ENCODE measurements at regions not wholly inside any gene's neighbourhood (a gene's known extent, or its start where the extent isn't known, plus 50 kb on each side); places are given as distances from the start of the nearest gene placed in this dataset.

DNA sequence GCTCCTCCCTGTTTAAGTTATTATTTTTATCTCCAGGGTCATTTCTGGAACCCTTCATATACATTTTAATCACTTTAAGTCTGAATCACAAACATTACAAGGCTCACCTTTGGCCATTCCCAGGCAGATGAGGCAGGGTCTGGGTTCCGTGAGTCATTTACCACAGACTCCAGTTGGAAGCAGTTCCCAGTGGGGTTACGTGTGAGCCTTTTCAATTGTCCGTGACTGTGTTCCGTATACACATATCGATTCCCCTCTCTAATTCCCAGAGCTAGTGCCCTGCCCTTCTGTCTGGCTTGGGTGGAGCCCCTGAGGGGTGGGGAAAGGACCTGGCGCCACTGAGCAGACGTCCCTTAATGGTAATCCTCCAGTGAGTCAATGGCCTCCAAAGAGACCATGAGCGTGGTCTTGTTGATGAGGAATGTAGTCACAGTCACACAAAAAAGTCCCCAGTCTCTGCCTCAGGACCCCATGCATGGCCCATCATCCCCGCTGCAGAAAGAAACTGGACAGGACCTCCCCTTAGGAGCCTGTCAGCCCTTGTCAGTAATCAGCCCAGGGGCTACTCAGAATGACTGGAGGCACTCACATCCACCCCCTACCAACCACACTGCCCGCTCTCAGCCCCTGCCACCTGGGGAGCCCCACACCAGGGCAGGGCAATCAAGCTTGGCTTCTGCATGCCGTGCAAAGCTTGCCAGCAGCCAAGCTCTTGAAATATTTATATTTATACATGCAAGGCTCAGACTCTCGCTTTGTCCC, 144.4 kb downstream of the ZIC5 start:
- no peak for DNase-seq (ENCODE audit: low read depth)

DNA sequence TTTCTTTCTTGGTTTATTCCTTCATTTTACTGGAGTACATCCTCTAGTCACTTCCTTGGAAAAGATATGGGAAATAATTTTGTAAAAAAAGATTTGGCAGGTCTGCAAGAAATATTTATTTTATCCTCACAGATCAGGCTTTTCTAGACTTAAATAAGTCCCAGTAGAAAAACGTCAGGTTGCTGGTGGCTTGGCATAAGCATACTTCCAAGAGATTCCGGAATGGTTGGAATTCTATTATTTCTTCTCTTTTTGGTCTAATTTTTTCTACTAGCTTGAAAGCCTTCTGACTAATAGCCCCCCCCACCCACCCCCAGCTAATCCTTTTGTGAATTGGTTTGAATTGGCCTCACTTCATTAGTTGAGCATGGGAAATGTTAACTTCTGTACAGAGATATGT, 147.6 kb downstream of the ZIC5 start:
- no peak for DNase-seq (ENCODE audit: low read depth)

- no peak for DNase-seq (ENCODE audit: low read depth)
These were observed 148.7 kb downstream of the ZIC5 start for GRCh38 chr13:99822820-99823219.

DNA sequence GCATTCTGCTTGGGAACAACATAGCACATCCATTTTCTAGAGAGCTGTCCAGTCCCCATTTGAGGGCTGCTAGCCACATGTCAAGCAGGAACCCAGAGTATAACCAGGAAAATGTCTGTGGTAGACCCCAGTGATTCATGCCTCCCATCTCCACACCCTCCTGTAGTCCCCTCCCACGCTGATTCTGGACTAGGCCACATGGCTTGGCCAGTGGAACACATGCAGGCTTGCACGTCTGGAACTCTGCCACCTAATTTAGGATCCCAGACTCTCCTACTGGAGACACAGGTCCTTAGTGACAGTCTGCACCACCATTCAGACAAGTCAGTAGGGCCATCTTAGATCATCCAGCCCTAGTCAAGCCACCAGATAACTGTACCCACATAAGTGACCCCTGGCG, 149.8 kb downstream of the ZIC5 start:
- DNase-seq (ENCODE audit: low read depth), result no peak

GRCh38 chr13:99819967-99820366, 151.6 kb downstream of the ZIC5 start:
- no peak for DNase-seq (ENCODE audit: low read depth)

DNA sequence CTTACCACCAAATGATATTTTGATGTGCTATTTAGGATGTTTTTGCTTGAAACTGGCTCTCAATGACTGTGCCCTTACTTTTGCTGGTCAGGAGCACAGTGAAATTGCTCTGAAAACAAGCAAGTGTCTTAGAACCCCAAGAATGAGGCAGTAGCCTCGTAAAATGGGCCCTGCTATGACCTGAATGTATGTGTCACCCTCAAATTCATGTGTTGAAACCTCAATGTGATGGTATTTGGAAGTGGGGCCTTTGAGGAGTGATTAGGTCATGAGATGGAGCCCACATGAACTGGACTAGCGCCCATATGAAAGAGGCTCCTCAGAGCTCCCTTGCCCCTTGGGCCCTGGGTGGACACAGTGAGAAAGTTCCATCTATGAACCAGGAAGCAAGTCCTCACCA, 155.2 kb downstream of the ZIC5 start:
- DNase-seq (ENCODE audit: low read depth), result no peak

DNA sequence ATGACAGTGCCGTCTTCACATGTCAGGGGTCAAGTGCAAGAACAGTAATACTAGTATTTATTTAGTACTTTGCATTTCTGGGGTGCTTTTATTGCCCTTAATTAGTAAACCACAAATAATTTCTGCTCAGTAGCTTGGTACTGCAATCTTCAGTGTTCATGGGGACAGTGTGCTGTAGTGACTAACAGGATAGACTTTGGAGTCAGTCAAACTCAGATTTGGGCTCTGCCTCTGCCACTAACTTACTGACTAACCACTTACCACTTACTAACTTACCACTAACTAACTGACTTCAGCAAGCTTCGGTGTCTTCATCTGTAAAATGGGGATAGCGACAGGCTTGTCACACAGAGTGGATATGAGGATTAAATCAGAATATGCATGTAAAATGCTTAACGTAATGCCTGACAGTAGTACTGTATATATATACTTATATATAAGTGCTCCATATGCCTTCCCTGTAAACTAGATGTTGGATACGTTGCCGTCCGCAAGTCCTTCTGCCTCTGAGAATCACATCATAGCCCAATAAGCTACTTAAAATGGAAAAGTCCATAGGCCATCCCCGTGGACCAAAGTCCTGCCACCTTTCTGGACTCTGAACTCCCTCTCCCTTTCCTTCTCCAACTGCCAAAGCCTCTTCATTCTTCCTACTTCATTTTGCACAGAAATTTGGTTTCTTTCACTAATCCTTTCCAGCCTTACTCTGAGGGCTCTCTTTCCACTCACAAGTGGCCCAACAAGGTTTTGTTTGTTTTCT, 158.1 kb downstream of the ZIC5 start:
- no peak for DNase-seq (ENCODE audit: low read depth)

- peak; percentile 43 for DNase-seq (ENCODE audit: low read depth)
These were observed 158.9 kb downstream of the ZIC5 start for GRCh38 chr13:99812625-99813024.

DNA sequence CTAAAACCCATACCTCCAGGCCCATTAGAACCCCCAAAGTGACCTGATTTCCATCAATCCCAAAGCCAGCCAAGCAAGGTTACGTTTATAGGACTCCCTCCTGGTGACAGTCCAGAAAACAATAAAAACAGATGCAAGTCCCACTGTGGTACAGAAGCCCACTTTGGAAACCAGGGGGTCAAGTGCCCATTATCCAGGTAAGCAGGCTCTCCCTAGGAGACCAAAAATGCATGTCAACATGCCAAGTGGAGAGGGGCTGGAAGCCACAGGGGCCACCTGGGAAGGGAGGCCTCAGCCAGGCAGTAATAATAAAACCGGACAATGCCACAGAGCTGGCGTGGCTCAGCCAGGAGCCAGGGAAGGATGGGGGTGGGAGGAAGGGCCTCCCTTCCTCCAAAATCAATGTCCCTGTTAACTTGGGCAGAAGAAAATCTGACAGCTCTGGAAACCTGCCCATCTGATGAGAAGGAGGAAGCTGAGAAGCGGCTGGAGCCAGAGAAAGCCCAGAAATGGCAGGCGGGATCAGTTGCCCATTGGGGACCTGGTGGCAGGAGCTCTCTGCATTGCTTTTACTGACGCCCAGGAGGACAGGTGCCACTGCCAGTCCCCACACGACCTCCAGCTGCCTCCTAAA, 160.4 kb downstream of the ZIC5 start:
- no peak for DNase-seq (ENCODE audit: low read depth)

DNA sequence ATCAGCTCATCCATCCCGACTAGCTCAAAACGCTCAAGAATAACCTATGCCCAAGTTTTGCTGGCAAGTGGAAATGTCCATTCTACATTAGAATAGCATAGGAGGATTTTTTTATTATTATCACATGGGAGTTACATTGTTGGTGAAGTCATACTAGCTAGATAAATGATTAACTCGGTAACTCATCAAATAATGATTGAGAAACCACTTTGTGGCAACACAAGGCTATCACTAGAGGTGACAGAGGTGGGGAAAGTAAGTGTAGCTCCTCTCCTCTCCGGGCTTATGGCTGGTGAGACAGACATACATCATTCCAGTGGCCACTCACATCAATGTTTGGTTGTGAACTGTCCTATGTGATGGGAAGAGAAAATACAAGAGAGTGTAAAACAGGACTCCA, 161.6 kb downstream of the ZIC5 start:
- DNase-seq (ENCODE audit: low read depth), result no peak

DNA sequence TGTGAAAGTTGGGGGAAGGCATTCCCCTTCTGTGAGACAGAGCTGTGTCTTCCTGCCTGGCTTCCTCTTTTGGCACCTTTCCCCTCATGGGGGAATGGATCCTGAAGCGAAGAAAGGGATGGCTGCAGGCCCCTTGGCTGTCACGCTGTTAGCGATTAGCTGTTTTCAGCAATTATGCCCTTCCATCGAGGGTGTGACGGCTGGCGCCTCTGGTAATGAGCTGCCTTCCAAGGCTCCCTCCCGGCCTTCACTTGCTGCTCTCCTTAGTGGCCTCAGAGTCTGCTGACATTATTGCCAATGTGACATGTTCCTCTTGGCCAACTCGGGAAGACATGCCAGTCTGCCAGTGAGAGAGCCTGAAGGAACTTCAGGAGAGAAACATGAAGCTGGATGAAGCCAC, 162.1 kb downstream of the ZIC5 start:
- DNase-seq (ENCODE audit: low read depth), result no peak

GRCh38 chr13:99808786-99809185, 162.8 kb downstream of the ZIC5 start:
- no peak for DNase-seq (ENCODE audit: low read depth)

DNA sequence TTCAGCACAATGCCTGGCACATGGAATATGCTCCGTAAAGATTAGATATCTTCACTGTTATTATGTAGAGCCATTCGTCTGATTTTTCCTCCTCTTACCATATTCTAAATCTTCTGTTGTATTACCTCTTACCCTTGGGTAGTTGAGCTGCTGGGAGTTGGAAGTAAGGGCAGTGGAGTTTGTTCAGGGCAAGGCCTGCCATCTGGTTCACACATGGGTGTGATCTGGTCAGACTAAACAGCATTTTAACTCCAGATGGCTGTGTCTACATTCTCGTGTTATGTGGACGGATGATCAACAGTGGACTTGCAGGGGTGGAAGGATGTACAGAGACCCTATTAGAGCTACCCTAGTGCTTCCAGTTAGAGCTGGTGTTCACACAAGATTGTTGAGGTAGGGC, 164.9 kb downstream of the ZIC5 start:
- no peak for DNase-seq (ENCODE audit: low read depth)

DNA sequence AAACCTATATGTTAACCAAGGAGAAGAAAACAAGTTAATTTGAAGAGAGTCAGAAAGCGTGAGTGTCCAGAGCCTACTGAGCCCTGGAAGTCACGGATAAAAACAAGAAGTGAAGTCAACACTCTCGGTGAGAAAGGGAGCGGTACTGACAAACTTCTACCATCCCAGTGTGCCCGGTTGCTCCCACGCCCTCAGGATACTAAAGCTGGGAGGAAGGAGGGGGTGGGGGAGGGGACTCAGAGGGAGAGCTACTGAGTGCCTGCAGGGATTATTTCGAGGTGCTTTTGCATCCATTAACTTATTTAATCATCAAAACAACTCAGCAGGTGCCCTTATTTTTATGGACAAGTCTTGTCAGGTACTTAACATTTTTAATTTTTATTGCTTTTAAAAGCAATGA, 166.2 kb downstream of the ZIC5 start:
- no peak for DNase-seq (ENCODE audit: low read depth)

DNA sequence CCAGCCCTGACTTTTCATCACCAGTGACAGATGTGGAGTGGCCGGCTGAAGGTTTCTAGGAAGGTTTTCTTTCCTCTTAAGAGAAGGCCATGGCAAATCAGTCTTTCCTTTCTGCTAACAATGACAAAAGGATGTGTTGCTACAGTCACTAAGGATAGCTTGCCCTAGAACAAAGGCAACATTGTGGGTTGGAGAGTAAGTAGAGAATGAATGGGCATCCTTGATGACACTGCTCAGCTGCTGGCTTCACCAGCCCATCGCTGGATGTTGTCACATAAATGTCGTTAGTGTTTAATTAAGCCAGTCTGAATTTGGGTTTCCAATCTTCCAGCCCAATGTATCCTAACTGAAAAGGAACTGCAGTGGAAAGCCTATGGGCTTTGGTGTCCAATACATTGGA, 168.4 kb downstream of the ZIC5 start:
- no peak for DNase-seq (ENCODE audit: low read depth)

DNA sequence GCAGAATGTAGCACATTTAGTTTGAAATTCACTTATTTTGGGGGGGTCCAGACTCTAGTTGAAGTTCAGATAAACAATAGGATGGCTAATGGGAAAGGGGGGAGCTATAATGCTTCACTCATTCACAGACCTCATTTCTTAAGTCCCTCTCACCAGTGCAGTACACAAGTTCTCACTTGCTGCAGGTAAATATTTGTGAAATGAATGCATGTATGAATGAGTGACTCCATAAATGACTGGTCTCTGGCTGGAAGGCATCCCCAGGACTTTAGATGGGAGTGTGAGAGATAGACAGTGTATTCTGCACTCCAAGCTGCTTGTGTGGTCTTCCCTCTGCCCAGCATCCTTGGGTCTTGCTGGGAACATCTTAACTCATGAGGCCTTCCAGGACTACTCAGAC, 169.2 kb downstream of the ZIC5 start:
- DNase-seq (ENCODE audit: low read depth), result no peak

DNA sequence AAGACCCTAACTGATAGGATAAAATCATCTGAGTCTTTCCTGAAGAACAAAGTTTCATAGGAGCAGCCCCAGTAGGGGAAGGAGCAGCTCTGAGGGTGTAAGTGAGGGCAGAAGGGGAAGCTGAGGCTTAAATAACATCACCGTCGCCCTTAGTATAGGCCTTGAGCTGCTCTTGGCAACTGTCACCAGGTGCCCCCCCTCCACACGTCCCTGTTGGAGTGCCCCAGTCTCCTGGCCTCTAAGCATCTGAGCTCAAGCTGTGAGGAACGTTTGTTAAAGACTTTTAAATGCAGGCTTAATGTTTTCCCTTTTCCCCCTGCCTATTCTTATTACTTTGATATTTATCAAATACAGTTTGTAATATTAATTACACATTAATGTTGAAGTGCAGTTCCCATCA, 170.6 kb downstream of the ZIC5 start:
- DNase-seq (ENCODE audit: low read depth), result no peak

DNA sequence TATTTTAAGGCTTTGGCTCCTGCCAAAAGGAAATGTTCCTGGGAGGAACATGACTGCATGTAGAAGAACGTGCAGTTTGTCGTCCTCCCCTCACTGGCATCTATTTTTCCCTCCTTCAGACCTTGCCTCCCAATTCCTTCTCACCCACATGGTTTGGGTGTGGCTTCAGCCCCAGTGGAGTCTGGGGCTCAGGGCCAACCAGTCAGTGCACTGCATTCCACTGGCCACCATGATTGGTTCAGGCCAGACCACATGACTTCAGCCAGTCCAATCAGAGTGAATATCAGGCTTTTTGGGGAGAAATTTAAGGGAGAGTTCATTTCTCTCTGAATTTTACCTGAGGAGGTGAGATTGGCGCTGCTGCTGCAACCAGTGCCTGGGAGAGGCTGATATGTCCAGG, 171.6 kb downstream of the ZIC5 start:
- no peak for DNase-seq (ENCODE audit: low read depth)

- DNase-seq (ENCODE audit: low read depth), result no peak
These were observed 172.8 kb downstream of the ZIC5 start for GRCh38 chr13:99798756-99799155.

DNA sequence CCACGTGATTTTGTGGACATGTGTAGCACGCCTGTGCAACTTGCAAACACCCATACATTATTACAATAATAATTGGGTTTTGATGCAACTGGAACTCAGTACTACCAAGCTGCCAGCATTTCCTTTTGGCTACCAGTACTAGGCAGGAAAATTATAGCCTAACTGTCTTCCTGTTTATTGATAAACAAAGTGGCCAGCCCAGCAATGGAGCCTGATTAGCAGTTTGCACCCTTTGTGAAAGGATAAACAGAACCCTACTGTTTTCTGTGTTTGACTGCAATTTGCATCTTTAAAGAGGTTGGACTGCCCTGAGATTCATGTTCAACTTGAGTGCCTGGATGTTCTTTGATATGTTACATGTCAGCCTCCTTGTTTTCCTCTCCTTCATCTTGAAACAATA, 173.9 kb downstream of the ZIC5 start:
- DNase-seq (ENCODE audit: low read depth), result no peak

DNA sequence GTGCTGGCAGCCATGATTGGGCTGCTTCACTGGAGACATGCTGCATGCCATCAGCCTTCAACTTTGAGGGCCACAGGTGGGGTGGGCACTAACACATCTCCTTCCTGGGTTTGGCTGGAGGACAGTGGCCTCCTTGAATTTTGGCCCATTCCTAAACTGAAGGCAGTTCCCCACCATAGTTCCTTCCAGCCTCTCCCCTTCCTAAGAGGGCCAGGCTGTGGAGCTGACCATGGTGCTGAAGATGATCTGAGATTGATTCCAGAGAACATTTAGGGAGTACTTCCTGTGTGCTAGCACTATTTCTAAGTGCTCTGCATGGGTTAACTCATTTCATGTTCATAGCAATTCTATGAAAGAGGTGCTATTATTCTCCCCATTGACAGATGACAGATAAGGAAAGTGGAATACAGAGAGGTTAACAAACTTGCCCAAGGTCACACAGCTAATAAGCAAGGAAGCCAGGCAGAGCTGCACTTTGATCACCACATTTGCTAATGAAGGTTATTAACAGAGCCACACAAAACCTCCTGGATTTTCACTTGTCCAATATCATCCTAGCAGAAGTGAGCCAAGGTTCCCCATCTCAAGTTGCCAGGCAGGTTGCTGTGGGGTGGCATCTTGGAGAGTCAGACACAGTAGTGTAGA, 175.3 kb downstream of the ZIC5 start:
- DNase-seq (ENCODE audit: low read depth), result peak; percentile 46
